Loucy (cell line): ENCODE measurements at regions not wholly inside any gene's neighbourhood (a gene's known extent, or its start where the extent isn't known, plus 50 kb on each side); places are given as distances from the start of the nearest gene placed in this dataset.

Experiments
- H2AFZ ChIP-seq: fragments of 200-600 bp; sonication (generic); 2 replicates; pipeline ENCODE4 v1.6.0; 2016; ENCODE audit warnings: antibody characterized with exemption, mild to moderate bottlenecking, low read length, moderate library complexity
- H3F3A ChIP-seq: fragments of 200-600 bp; 2 replicates; pipeline ENCODE4 v1.6.0; 2016; ENCODE audit warnings: antibody characterized with exemption, low read depth, mild to moderate bottlenecking
- H3K27me3 ChIP-seq: fragments of 200-600 bp; sonication (generic); 2 replicates; pipeline ENCODE4 v1.6.1; 2014; ENCODE audit warnings: low read length, mild to moderate bottlenecking; ENCODE audit not compliant: insufficient read depth, poor library complexity, severe bottlenecking
- H3K36me3 ChIP-seq: fragments of 200-600 bp; sonication (generic); 2 replicates; pipeline ENCODE4 v1.6.1; 2016; ENCODE audit warnings: low read length; ENCODE audit not compliant: insufficient read depth
- H3K4me1 ChIP-seq: fragments of 200-600 bp; sonication (generic); 2 replicates; pipeline ENCODE4 v1.5.1; 2014; ENCODE audit warnings: low read length, mild to moderate bottlenecking; ENCODE audit not compliant: insufficient read depth, poor library complexity, severe bottlenecking
- H3K4me2 ChIP-seq: fragments of 200-600 bp; sonication (generic); 2 replicates; pipeline ENCODE4 v1.6.0; 2014; ENCODE audit warnings: antibody characterized with exemption, low read length, low read depth, mild to moderate bottlenecking; ENCODE audit not compliant: poor library complexity, severe bottlenecking
- H3K4me3 ChIP-seq: fragments of 200-600 bp; sonication (generic); 2 replicates; pipeline ENCODE4 v1.5.1; 2014; ENCODE audit warnings: low read length, mild to moderate bottlenecking, mixed read lengths; ENCODE audit not compliant: poor library complexity, severe bottlenecking
- H3K79me2 ChIP-seq: fragments of 200-600 bp; sonication (generic); 2 replicates; pipeline ENCODE4 v1.6.1; 2014; ENCODE audit warnings: low read length; ENCODE audit not compliant: insufficient read depth
- H3K9ac ChIP-seq: fragments of 200-600 bp; sonication (generic); 2 replicates; pipeline ENCODE4 v1.6.0; 2014; ENCODE audit warnings: mild to moderate bottlenecking, low read depth, low read length, moderate library complexity; ENCODE audit not compliant: poor library complexity, severe bottlenecking
- H3K9me2 ChIP-seq: fragments of 200-600 bp; sonication (generic); replicated peaks from 2 replicates; pipeline ENCODE4 v1.6.1; 2016; ENCODE audit warnings: low read depth, low read length, mixed read lengths
- H3K9me3 ChIP-seq: fragments of 200-600 bp; sonication (generic); 2 replicates; pipeline ENCODE4 v1.6.1; 2014; ENCODE audit warnings: mild to moderate bottlenecking, antibody characterized with exemption, low read length, low read depth; ENCODE audit not compliant: insufficient read depth
- H4K20me1 ChIP-seq: fragments of 200-600 bp; sonication (generic); 2 replicates; pipeline ENCODE4 v1.6.0; 2014; ENCODE audit warnings: antibody characterized with exemption, low read length, mild to moderate bottlenecking; ENCODE audit not compliant: insufficient read depth, poor library complexity, severe bottlenecking
- CTCF ChIP-seq: fragments of 200-600 bp; sonication (generic); conservative IDR thresholded peaks from 2 replicates; pipeline ENCODE4 v1.5.1; 2014; ENCODE audit warnings: mild to moderate bottlenecking, antibody characterized with exemption, low read length
- EZH2phosphoT487 ChIP-seq: fragments of 200-600 bp; IDR thresholded peaks from 2 replicates; pipeline ENCODE4 v1.6.1; 2018; ENCODE audit warnings: antibody characterized with exemption, mild to moderate bottlenecking, moderate library complexity, borderline replicate concordance

GRCh38 chr7:106521541-106521940 lies 139.4 kb downstream of the CCDC71L start:
- H3F3A ChIP-seq: no peaks in the 10 kb centered on the region
- H3K9ac ChIP-seq: no peak overlapping the region
- no peaks in the 10 kb centered on the region for H3K27me3 ChIP-seq
- no peak overlapping the region for H2AFZ ChIP-seq
- TF ChIP-seq CTCF: no peak
- TF ChIP-seq EZH2phosphoT487: no peak
- no peaks in the 10 kb centered on the region for H3K9me2 ChIP-seq
- no peak overlapping the region for H3K4me2 ChIP-seq
- H4K20me1 ChIP-seq: no peaks in the 10 kb centered on the region
- peaks cover 18% of the 10 kb centered on the region for H3K4me1 ChIP-seq
- no peak overlapping the region for H3K4me3 ChIP-seq
- H3K9me3 ChIP-seq: no peaks in the 10 kb centered on the region
- H3K79me2 ChIP-seq: no peaks in the 10 kb centered on the region
- no peaks in the 10 kb centered on the region for H3K36me3 ChIP-seq

GRCh38 chr7:106520962-106521514 lies 139.9 kb downstream of the CCDC71L start:
- no peaks in the 10 kb centered on the region for H3K9me3 ChIP-seq
- TF ChIP-seq EZH2phosphoT487: no peak
- peak; percentile 49 for TF ChIP-seq CTCF
- no peaks in the 10 kb centered on the region for H3F3A ChIP-seq
- no peaks in the 10 kb centered on the region for H3K79me2 ChIP-seq
- H3K27me3 ChIP-seq: no peaks in the 10 kb centered on the region
- H3K9me2 ChIP-seq: no peaks in the 10 kb centered on the region
- H3K36me3 ChIP-seq: no peaks in the 10 kb centered on the region
- no peak overlapping the region for H2AFZ ChIP-seq
- no peaks in the 10 kb centered on the region for H4K20me1 ChIP-seq
- no peak overlapping the region for H3K9ac ChIP-seq
- H3K4me1 ChIP-seq: peaks cover 18% of the 10 kb centered on the region
- H3K4me2 ChIP-seq: no peak overlapping the region
- no peak overlapping the region for H3K4me3 ChIP-seq

- Histone ChIP-seq H3F3A (no peaks in the 10 kb centered on the region), H2AFZ (no peak overlapping the region), H4K20me1 (no peaks in the 10 kb centered on the region), H3K79me2 (no peaks in the 10 kb centered on the region), H3K4me2 (no peak overlapping the region), H3K9me2 (no peaks in the 10 kb centered on the region), H3K4me1 (no peaks in the 10 kb centered on the region), H3K4me3 (no peak overlapping the region), H3K9me3 (no peaks in the 10 kb centered on the region), H3K9ac (no peak overlapping the region), H3K27me3 (no peaks in the 10 kb centered on the region), H3K36me3 (no peaks in the 10 kb centered on the region)
- TF ChIP-seq EZH2phosphoT487: no peak
- no peak for TF ChIP-seq CTCF
Measured at GRCh38 chr7:106518967-106519366, 142.0 kb downstream of the CCDC71L start.
